ENCODE measurements at regions not wholly inside any gene's neighbourhood (a gene's known extent, or its start where the extent isn't known, plus 50 kb on each side); places are given as distances from the start of the nearest gene placed in this dataset.

GRCh38 chr3:177930771-177931170 lies 605.5 kb upstream of the KCNMB2 start:
- TF ChIP-seq CTCF (IDR thresholded peaks at IDR 0.05; ENCODE audit: extremely low read depth, insufficient read depth, missing control alignments) = no peak
- in situ Hi-C loops (cut with MboI; ENCODE audit: low pct_unique_long_range_greater_than_20kb, low sequenced_read_pairs, unreplicated experiment) = no loop called here
- no peak for DNase-seq (ENCODE audit: low spot score)

GRCh38 chr3:177931346-177931745 lies 604.9 kb upstream of the KCNMB2 start:
- no peak for TF ChIP-seq CTCF (IDR thresholded peaks at IDR 0.05; ENCODE audit: extremely low read depth, insufficient read depth, missing control alignments)
- DNase-seq (ENCODE audit: low spot score) = no peak
- in situ Hi-C loops (cut with MboI; ENCODE audit: low pct_unique_long_range_greater_than_20kb, low sequenced_read_pairs, unreplicated experiment) = no loop called here

- no peak for DNase-seq (ENCODE audit: low spot score)
- no peak for TF ChIP-seq CTCF (IDR thresholded peaks at IDR 0.05; ENCODE audit: extremely low read depth, insufficient read depth, missing control alignments)
- in situ Hi-C loops (cut with MboI; ENCODE audit: low pct_unique_long_range_greater_than_20kb, low sequenced_read_pairs, unreplicated experiment) = no loop called here
These were observed 603.9 kb upstream of the KCNMB2 start for GRCh38 chr3:177932346-177932745.

GRCh38 chr3:177932750-177933660 lies 603.2 kb upstream of the KCNMB2 start:
- TF ChIP-seq CTCF (IDR thresholded peaks at IDR 0.05; ENCODE audit: extremely low read depth, insufficient read depth, missing control alignments) = no peak
- DNase-seq (ENCODE audit: low spot score) = no peak
- in situ Hi-C loops (cut with MboI; ENCODE audit: low pct_unique_long_range_greater_than_20kb, low sequenced_read_pairs, unreplicated experiment) = no loop called here

- no peak for TF ChIP-seq CTCF (IDR thresholded peaks at IDR 0.05; ENCODE audit: extremely low read depth, insufficient read depth, missing control alignments)
- DNase-seq (ENCODE audit: low spot score) = no peak
- in situ Hi-C loops (cut with MboI; ENCODE audit: low pct_unique_long_range_greater_than_20kb, low sequenced_read_pairs, unreplicated experiment) = no loop called here
These were observed 602.0 kb upstream of the KCNMB2 start for GRCh38 chr3:177934001-177934891.

GRCh38 chr3:177935047-177935446 lies 601.2 kb upstream of the KCNMB2 start:
- DNase-seq (ENCODE audit: low spot score) = no peak
- in situ Hi-C loops (cut with MboI; ENCODE audit: low pct_unique_long_range_greater_than_20kb, low sequenced_read_pairs, unreplicated experiment) = no loop called here
- TF ChIP-seq CTCF (IDR thresholded peaks at IDR 0.05; ENCODE audit: extremely low read depth, insufficient read depth, missing control alignments) = no peak
